HCT116 (cell line): ENCODE measurements at regions not wholly inside any gene's neighbourhood (a gene's known extent, or its start where the extent isn't known, plus 50 kb on each side); places are given as distances from the start of the nearest gene placed in this dataset.

Experiments used
- ATAC-seq: fragments of 200-7000 bp; cut with Tn5 transposase; 2 replicates; pipeline ENCODE4 v1.9.1; 2020; ENCODE audit warnings: mild to moderate bottlenecking, moderate library complexity
- BruUV-seq: library from RNA; stranded (reverse); fragments of 400-500 nt; replicated peaks from 2 replicates; lab custom pipeline; 2021; lab: Mats Ljungman, UMichigan
- CTCF ChIA-PET: fragments of 300-600 bp; sonication (Branson Sonifier 250); formaldehyde crosslinking; loops from one replicate; lab custom pipeline; 2021; ENCODE audit warnings: antibody characterized with exemption; lab: Charles Lee
- POLR2A ChIA-PET: fragments of 300-600, 350-600 bp; sonication (Branson Sonifier 250); formaldehyde crosslinking; loops from one replicate; lab custom pipeline; 2021; ENCODE audit warnings: antibody characterized with exemption; lab: Charles Lee
- RAD21 ChIA-PET, 2 experiments: fragments of 300-600 bp; sonication (Branson Sonifier 250); formaldehyde crosslinking; loops; one replicate each; lab custom pipeline; 2023; ENCODE audit warnings: low total read pairs in 2 of 2; ENCODE audit not compliant: uncharacterized antibody in 2 of 2, unreplicated experiment in 2 of 2, low non-redundant PET in 1 of 2; lab: Charles Lee
- DNase-seq: peaks from one replicate; pipeline ENCODE4 v3.0.0-alpha.2; 2010; ENCODE audit warnings: low read depth, low spot score
- H2AFZ ChIP-seq: fragments of 200-600 bp; shearing (Covaris generic), sonication (generic); 2 replicates; pipeline ENCODE4 v1.6.1; 2017; ENCODE audit warnings: low read depth, mixed run types, mixed read lengths, antibody characterized with exemption, low read length; ENCODE audit not compliant: poor library complexity, severe bottlenecking
- H3K27ac ChIP-seq: 2 replicates; pipeline ENCODE4 v1.5.1; 2012; ENCODE audit warnings: low read depth, low read length
- H3K27me3 ChIP-seq: fragments of 200-600 bp; sonication (generic); 2 replicates; pipeline ENCODE4 v1.6.1; 2016; ENCODE audit warnings: mixed run types, low read length, mixed read lengths; ENCODE audit not compliant: insufficient read depth
- H3K36me3 ChIP-seq, 2 experiments: fragments of 200-500 bp in 1 of 2; fragments of 200-600 bp in 1 of 2; sonication (Bioruptor generic) in 1 of 2; sonication (generic) in 1 of 2; 2 replicates each; pipeline versions ENCODE4 v1.5.1 to v1.6.1; 2014 to 2016; ENCODE audit warnings: low read length in 2 of 2, inconsistent platforms in 1 of 2, mixed read lengths in 1 of 2, mixed run types in 1 of 2; ENCODE audit not compliant: insufficient read depth in 2 of 2, control insufficient read depth in 1 of 2
- H3K4me1 ChIP-seq, 2 experiments: fragments of 200-600 bp in 1 of 2; sonication (generic) in 1 of 2; 2 replicates each; pipeline versions ENCODE4 v1.5.1 to v1.6.1; 2012 to 2017; ENCODE audit warnings: low read length in 2 of 2, inconsistent platforms in 1 of 2, mild to moderate bottlenecking in 1 of 2, mixed read lengths in 1 of 2, mixed run types in 1 of 2, moderate library complexity in 1 of 2; ENCODE audit not compliant: insufficient read depth in 2 of 2, control insufficient read depth in 1 of 2
- H3K4me2 ChIP-seq: fragments of 200-600 bp; sonication (generic); 2 replicates; pipeline ENCODE4 v1.6.1; 2017; ENCODE audit warnings: mixed run types, low read length, mixed read lengths
- H3K4me3 ChIP-seq, 2 experiments: fragments of 200-600 bp in 1 of 2; sonication (generic) in 1 of 2; replicated peaks in 1 of 2; 2 replicates each; pipeline ENCODE4 v1.5.1; 2011 to 2016; ENCODE audit warnings: low read length in 2 of 2, control low read depth in 1 of 2, low read depth in 1 of 2, mild to moderate bottlenecking in 1 of 2, mixed read lengths in 1 of 2, mixed run types in 1 of 2
- H3K79me2 ChIP-seq: fragments of 200-600 bp; sonication (generic); 2 replicates; pipeline ENCODE4 v1.6.1; 2017; ENCODE audit warnings: mild to moderate bottlenecking, mixed run types, low read length, moderate library complexity, mixed read lengths; ENCODE audit not compliant: insufficient read depth
- H3K9ac ChIP-seq: fragments of 200-600 bp; sonication (generic); 2 replicates; pipeline ENCODE4 v1.6.1; 2016; ENCODE audit warnings: low read length, mixed read lengths
- H3K9me2 ChIP-seq: fragments of 200-600 bp; sonication (generic), shearing (Covaris generic); 2 replicates; pipeline ENCODE4 v1.6.1; 2017; ENCODE audit warnings: mixed run types, mild to moderate bottlenecking, moderate library complexity; ENCODE audit not compliant: insufficient read depth
- H3K9me3 ChIP-seq, 2 experiments: fragments of 200-500 bp in 1 of 2; fragments of 200-600 bp in 1 of 2; sonication (Bioruptor generic) in 1 of 2; sonication (generic) in 1 of 2; 2 replicates each; pipeline ENCODE4 v1.6.1; 2014 to 2017; ENCODE audit warnings: low read length in 2 of 2, mixed read lengths in 2 of 2, inconsistent platforms in 1 of 2, low read depth in 1 of 2, mild to moderate bottlenecking in 1 of 2, mixed run types in 1 of 2, moderate library complexity in 1 of 2; ENCODE audit not compliant: control insufficient read depth in 1 of 2, insufficient read depth in 1 of 2
- H4K20me1 ChIP-seq: fragments of 200-600 bp; sonication (generic), shearing (Covaris generic); 2 replicates; pipeline ENCODE4 v1.6.1; 2017; ENCODE audit warnings: mixed run types, mild to moderate bottlenecking, moderate library complexity; ENCODE audit not compliant: insufficient read depth
- ATF3 ChIP-seq: IDR thresholded peaks from 2 replicates; pipeline ENCODE4 v1.6.1; 2012
- CBX3 ChIP-seq: IDR thresholded peaks from 2 replicates; pipeline ENCODE4 v1.6.1; 2012; ENCODE audit warnings: low read depth
- CEBPB ChIP-seq: IDR thresholded peaks from 2 replicates; pipeline ENCODE4 v1.6.1; 2012; ENCODE audit warnings: low read depth
- EGR1 ChIP-seq: IDR thresholded peaks from 2 replicates; pipeline ENCODE4 v1.6.1; 2012; ENCODE audit warnings: low read depth
- ELF1 ChIP-seq: IDR thresholded peaks from 2 replicates; pipeline ENCODE4 v1.6.1; 2012; ENCODE audit warnings: low read depth, borderline replicate concordance
- EZH2 ChIP-seq: fragments of 200-600 bp; sonication (generic); IDR thresholded peaks from 2 replicates; pipeline ENCODE4 v1.6.1; 2017; ENCODE audit warnings: antibody characterized with exemption, mixed run types
- EZH2phosphoT487 ChIP-seq: fragments of 200-600 bp; IDR thresholded peaks from 2 replicates; pipeline ENCODE4 v1.6.1; 2018; ENCODE audit warnings: antibody characterized with exemption, borderline replicate concordance
- FOSL1 ChIP-seq: IDR thresholded peaks from 2 replicates; pipeline ENCODE4 v1.6.1; 2012; ENCODE audit warnings: low read depth
- POLR2AphosphoS5 ChIP-seq: IDR thresholded peaks from 2 replicates; pipeline ENCODE4 v1.6.1; 2011; ENCODE audit warnings: mild to moderate bottlenecking, low read depth, low read length, moderate library complexity
- RAD21 ChIP-seq: IDR thresholded peaks from 2 replicates; pipeline ENCODE4 v1.6.1; 2012; ENCODE audit warnings: low read depth, mild to moderate bottlenecking
- SIN3A ChIP-seq: IDR thresholded peaks from 2 replicates; pipeline ENCODE4 v1.6.1; 2012; ENCODE audit warnings: low read depth
- SP1 ChIP-seq: IDR thresholded peaks from 2 replicates; pipeline ENCODE4 v1.6.1; 2012; ENCODE audit warnings: low read depth
- SRF ChIP-seq: IDR thresholded peaks from 2 replicates; pipeline ENCODE4 v1.6.1; 2012; ENCODE audit warnings: low read depth
- YY1 ChIP-seq: IDR thresholded peaks from 2 replicates; pipeline ENCODE4 v1.6.1; 2011; ENCODE audit warnings: low read length, low read depth, moderate library complexity, mild to moderate bottlenecking; ENCODE audit not compliant: insufficient replicate concordance; ENCODE audit errors: extremely low read depth
- ZNF274 ChIP-seq: fragments of 200-500 bp; sonication (Bioruptor generic); IDR thresholded peaks from 2 replicates; pipeline ENCODE4 v1.6.1; 2014; ENCODE audit warnings: mild to moderate bottlenecking, low read depth, low read length, inconsistent platforms
- intact Hi-C: fragments of 100-400 bp; cut with micrococcal nuclease; formaldehyde crosslinking; loops from 2 replicates; pipeline ENCODE4 v1.10.0; 2022
- TF ChIP-seq, protein P1 (sequence below): IDR thresholded peaks from 2 replicates; pipeline ENCODE4 v1.6.1; 2012; ENCODE audit warnings: low read depth
- TF ChIP-seq, protein P2 (sequence below): IDR thresholded peaks from 2 replicates; pipeline ENCODE4 v1.6.1; 2012

- ATAC-seq, result no peak
- intact Hi-C loops, result no loop called here
- Histone ChIP-seq H3K27ac (no peak overlapping the region), H2AFZ (no peak overlapping the region), H3K36me3 (no peaks in the 10 kb centered on the region), H3K79me2 (no peaks in the 10 kb centered on the region)
- TF ChIP-seq SIN3A (no peak), ZNF274 (no peak), YY1 (no peak), POLR2AphosphoS5 (no peak), EGR1 (no peak), EZH2phosphoT487 (no peak), SRF (no peak), ATF3 (no peak), FOSL1 (no peak), RAD21 (no peak), CBX3 (no peak), SP1 (no peak), ELF1 (no peak), CEBPB (no peak), EZH2 (no peak)
- TF ChIP-seq, protein P1, sequence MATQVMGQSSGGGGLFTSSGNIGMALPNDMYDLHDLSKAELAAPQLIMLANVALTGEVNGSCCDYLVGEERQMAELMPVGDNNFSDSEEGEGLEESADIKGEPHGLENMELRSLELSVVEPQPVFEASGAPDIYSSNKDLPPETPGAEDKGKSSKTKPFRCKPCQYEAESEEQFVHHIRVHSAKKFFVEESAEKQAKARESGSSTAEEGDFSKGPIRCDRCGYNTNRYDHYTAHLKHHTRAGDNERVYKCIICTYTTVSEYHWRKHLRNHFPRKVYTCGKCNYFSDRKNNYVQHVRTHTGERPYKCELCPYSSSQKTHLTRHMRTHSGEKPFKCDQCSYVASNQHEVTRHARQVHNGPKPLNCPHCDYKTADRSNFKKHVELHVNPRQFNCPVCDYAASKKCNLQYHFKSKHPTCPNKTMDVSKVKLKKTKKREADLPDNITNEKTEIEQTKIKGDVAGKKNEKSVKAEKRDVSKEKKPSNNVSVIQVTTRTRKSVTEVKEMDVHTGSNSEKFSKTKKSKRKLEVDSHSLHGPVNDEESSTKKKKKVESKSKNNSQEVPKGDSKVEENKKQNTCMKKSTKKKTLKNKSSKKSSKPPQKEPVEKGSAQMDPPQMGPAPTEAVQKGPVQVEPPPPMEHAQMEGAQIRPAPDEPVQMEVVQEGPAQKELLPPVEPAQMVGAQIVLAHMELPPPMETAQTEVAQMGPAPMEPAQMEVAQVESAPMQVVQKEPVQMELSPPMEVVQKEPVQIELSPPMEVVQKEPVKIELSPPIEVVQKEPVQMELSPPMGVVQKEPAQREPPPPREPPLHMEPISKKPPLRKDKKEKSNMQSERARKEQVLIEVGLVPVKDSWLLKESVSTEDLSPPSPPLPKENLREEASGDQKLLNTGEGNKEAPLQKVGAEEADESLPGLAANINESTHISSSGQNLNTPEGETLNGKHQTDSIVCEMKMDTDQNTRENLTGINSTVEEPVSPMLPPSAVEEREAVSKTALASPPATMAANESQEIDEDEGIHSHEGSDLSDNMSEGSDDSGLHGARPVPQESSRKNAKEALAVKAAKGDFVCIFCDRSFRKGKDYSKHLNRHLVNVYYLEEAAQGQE, result no peak
- TF ChIP-seq, protein P2, sequence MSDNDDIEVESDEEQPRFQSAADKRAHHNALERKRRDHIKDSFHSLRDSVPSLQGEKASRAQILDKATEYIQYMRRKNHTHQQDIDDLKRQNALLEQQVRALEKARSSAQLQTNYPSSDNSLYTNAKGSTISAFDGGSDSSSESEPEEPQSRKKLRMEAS, result no peak
- TF ChIP-seq, all 23 proteins: peak for 0
- Histone ChIP-seq H3K4me1 (peaks cover 13 to 32% of the 10 kb centered on the region in 2 experiments; a peak in 3 of 4 replicates), H3K27me3 (no peaks in the 10 kb centered on the region), H3K4me3 (no peak overlapping the region), H4K20me1 (no peaks in the 10 kb centered on the region), H3K9me3 (no peaks in the 10 kb centered on the region), H3K9ac (no peak overlapping the region), H3K4me2 (peak overlapping the region; percentile 11; the same call in 1 of the 2 replicates), H3K9me2 (no peaks in the 10 kb centered on the region)
- no peak for DNase-seq
- ChIA-PET POLR2A (no interaction called here), RAD21 (no interaction called here), CTCF (no interaction called here)
- BruUV-seq, result no TSS peak
Measured at GRCh38 chr3:194220901-194221326, 85.0 kb downstream of the HES1 start.
